ENCODE measurements at regions not wholly inside any gene's neighbourhood (a gene's known extent, or its start where the extent isn't known, plus 50 kb on each side); places are given as distances from the start of the nearest gene placed in this dataset.

DNA sequence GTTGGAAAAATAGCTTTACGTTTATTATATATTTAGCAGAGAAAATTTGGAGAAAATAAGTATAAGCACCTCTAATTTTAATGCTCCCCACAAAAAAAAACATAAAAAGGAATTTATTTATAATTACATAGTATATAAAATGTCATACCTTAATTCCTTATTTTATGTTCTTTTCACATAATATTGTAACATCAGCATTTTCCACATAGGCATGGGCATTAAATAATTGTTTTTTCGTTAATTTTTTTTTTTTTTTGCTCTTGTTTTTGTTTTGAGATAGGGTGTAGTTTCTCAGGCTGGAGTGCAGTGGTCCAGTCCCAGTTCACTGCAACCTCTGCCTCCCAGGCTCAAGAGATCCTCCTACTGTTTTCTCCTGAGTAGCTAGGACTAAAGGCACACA is 329.8 kb upstream of the FOXG1 start:
- TF ChIP-seq CTCF (IDR thresholded peaks at IDR 0.05; ENCODE audit: insufficient read depth, low read length, poor library complexity, severe bottlenecking) (no peak), EZH2phosphoT487 (conservative IDR thresholded peaks at IDR 0.05; ENCODE audit: low read length) (no peak)

All from SU-DHL-6 (cell line).